NCI-H146 treated with DMSO at 0.1 percent for 48 hours (cell line): ENCODE measurements at regions not wholly inside any gene's neighbourhood (a gene's known extent, or its start where the extent isn't known, plus 50 kb on each side); places are given as distances from the start of the nearest gene placed in this dataset.

Source experiments
- DNase-seq: peaks from one replicate; lab custom pipeline; 2025; ENCODE audit not compliant: unreplicated experiment; lab: John Stamatoyannopoulos, UW

- no peak for DNase-seq
Observed at GRCh38 chr11:71201936-71202597, 50.3 kb downstream of the SHANK2 start.

- DNase-seq = no peak
Observed at GRCh38 chr11:71201231-71201630, 51.1 kb downstream of the SHANK2 start.

GRCh38 chr11:71200761-71201160, 51.6 kb downstream of the SHANK2 start:
- no peak for DNase-seq

- DNase-seq = no peak
Observed at GRCh38 chr11:71200172-71200716, 52.1 kb downstream of the SHANK2 start.

GRCh38 chr11:71199226-71199820, 53.1 kb downstream of the SHANK2 start:
- DNase-seq = no peak

- DNase-seq = no peak
Observed at GRCh38 chr11:71198823-71199165, 53.6 kb downstream of the SHANK2 start.

- no peak for DNase-seq
Observed at GRCh38 chr11:71198141-71198822, 54.1 kb downstream of the SHANK2 start.

- DNase-seq = no peak
Observed at GRCh38 chr11:71197096-71197495, 55.3 kb downstream of the SHANK2 start.

GRCh38 chr11:71194710-71195109, 57.7 kb downstream of the SHANK2 start:
- DNase-seq = no peak

GRCh38 chr11:71193431-71193830, 58.9 kb downstream of the SHANK2 start:
- DNase-seq = no peak

GRCh38 chr11:71192629-71193028, 59.7 kb downstream of the SHANK2 start:
- no peak for DNase-seq

- no peak for DNase-seq
Observed at GRCh38 chr11:71191201-71191600, 61.2 kb downstream of the SHANK2 start.

GRCh38 chr11:71190551-71190950, 61.8 kb downstream of the SHANK2 start:
- no peak for DNase-seq

GRCh38 chr11:71189768-71190315, 62.5 kb downstream of the SHANK2 start:
- DNase-seq = no peak

GRCh38 chr11:71188886-71189767, 63.2 kb downstream of the SHANK2 start:
- no peak for DNase-seq

- no peak for DNase-seq
Observed at GRCh38 chr11:71188073-71188472, 64.3 kb downstream of the SHANK2 start.

GRCh38 chr11:71186806-71187205, 65.6 kb downstream of the SHANK2 start:
- no peak for DNase-seq

- no peak for DNase-seq
Observed at GRCh38 chr11:71185411-71185810, 67.0 kb downstream of the SHANK2 start.

- no peak for DNase-seq
Observed at GRCh38 chr11:71184421-71185210, 67.8 kb downstream of the SHANK2 start.

- no peak for DNase-seq
Observed at GRCh38 chr11:71183878-71184277, 68.5 kb downstream of the SHANK2 start.
